ENCODE measurements at regions not wholly inside any gene's neighbourhood (a gene's known extent, or its start where the extent isn't known, plus 50 kb on each side); places are given as distances from the start of the nearest gene placed in this dataset.
"Not testable (repeated sequence)": the region's sequence is repeated elsewhere in the genome, so short reads cannot be mapped to it uniquely, and the experiment has no call there.

- H3K9ac ChIP-seq (ENCODE audit: low read depth in 2 of 2, low read length in 2 of 2), result no peak overlapping the region
- intact Hi-C loops (cut with DNase I), result no loop called here
- H3K27ac ChIP-seq, result no peak overlapping the region
- H3K4me3 ChIP-seq, result no peak overlapping the region
- H3K27me3 ChIP-seq, result no peaks in the 10 kb centered on the region
- no peak for TF ChIP-seq CTCF (IDR thresholded peaks at IDR 0.05)
- H3K4me1 ChIP-seq, result no peaks in the 10 kb centered on the region
- H3K9me3 ChIP-seq, result no peaks in the 10 kb centered on the region
- no peak for DNase-seq
- H3K36me3 ChIP-seq, result no peaks in the 10 kb centered on the region
Measured at GRCh38 chr1:157335056-157335455, 196.9 kb upstream of the ETV3 start.

- Histone ChIP-seq H3K27ac (no peak overlapping the region), H3K4me1 (no peaks in the 10 kb centered on the region), H3K36me3 (no peaks in the 10 kb centered on the region), H3K4me3 (no peak overlapping the region), H3K9ac (ENCODE audit: low read depth in 2 of 2, low read length in 2 of 2) (no peak overlapping the region), H3K9me3 (no peaks in the 10 kb centered on the region), H3K27me3 (no peaks in the 10 kb centered on the region)
- TF ChIP-seq CTCF (IDR thresholded peaks at IDR 0.05), result no peak
- DNase-seq, result no peak
- intact Hi-C loops (cut with DNase I), result no loop called here
Measured at GRCh38 chr1:157334041-157334440, 195.8 kb upstream of the ETV3 start.

DNA sequence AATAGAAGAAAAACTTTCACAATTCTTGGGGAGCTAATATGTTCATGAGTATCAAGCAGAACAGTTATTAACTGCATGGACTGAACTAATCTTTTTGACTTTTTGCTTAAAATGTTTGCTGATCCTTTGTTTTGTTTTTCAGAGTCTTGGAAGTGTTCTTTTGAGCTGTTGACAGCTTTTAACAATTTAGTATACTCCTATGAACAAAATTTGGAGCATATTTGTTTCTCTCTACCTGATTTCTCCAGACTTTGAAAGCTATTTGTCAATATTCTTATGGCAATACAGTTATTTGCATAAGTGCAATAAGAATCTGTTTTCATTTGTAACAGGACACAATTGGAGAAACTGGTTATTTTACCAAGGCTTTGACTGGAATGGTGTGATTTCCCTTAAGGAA, 192.0 kb upstream of the ETV3 start:
- intact Hi-C loops (cut with DNase I); H3K4me1 ChIP-seq; H3K27me3 ChIP-seq; H3K9me3 ChIP-seq; H3K9ac ChIP-seq (ENCODE audit: low read depth in 2 of 2, low read length in 2 of 2); H3K36me3 ChIP-seq; DNase-seq; H3K27ac ChIP-seq; H3K4me3 ChIP-seq: not testable (repeated sequence)

DNA sequence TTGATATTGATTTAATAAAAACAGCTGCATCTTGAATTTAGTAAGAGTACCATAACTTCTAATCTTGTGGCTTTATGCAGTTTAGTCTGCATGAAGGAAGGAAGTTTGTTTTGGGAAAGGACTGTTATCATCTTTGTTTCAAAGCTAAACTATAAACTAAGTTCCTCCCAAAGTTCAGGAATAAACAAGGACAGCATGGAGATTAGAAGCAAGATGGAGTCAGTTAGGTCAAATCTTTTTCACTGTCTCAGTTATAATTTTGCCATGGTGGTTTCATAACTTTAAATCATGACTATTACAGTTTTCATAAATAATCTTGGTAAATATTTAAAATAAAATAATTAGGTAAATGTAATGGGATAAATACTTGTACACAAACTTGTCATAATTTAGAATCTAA, 189.9 kb upstream of the ETV3 start:
- H3K9me3 ChIP-seq; H3K4me1 ChIP-seq; H3K4me3 ChIP-seq; H3K9ac ChIP-seq (ENCODE audit: low read depth in 2 of 2, low read length in 2 of 2); H3K36me3 ChIP-seq; DNase-seq; H3K27me3 ChIP-seq; H3K27ac ChIP-seq; intact Hi-C loops (cut with DNase I): not testable (repeated sequence)

DNA sequence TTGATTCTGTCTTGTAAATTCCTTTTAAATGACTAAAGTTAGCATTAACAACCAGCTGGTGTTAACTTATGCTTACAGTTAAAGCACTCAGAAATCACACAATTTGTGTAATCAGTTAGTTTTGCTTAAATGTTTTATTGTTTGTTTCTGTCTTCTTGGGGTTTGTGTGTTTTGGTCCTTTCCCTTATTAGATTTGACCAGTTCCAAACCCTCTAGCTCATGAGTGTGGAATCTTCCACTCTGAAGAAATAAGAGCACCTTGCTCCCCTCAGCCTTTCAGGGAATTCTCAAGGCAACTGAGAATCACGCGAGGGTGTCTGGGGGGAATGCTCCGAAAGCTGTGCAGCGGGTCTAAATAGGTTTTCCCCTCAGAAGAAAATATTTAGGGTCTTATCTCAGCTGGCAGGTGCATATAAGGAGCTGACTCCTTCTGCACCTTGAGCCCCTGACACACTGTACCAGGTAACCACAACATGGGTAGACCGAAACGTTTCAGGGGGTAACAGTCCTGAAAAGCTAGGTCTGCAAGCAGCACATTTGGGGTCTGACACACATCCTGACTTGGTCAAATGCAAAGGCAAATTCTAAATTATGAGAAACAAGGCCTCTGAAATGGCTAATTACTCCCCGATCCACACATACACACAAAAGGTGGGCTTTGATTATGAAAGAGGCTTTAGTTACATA, 188.1 kb upstream of the ETV3 start:
- H3K27ac ChIP-seq, result no peak overlapping the region
- no peak for DNase-seq
- H3K27me3 ChIP-seq, result no peaks in the 10 kb centered on the region
- no peak overlapping the region for H3K9ac ChIP-seq (ENCODE audit: low read depth in 2 of 2, low read length in 2 of 2)
- no peaks in the 10 kb centered on the region for H3K4me1 ChIP-seq
- no peak overlapping the region for H3K4me3 ChIP-seq
- H3K36me3 ChIP-seq, result no peaks in the 10 kb centered on the region
- TF ChIP-seq CTCF (IDR thresholded peaks at IDR 0.05), result no peak
- intact Hi-C loops (cut with DNase I), result no loop called here
- H3K9me3 ChIP-seq, result no peaks in the 10 kb centered on the region

- no peak for TF ChIP-seq CTCF (IDR thresholded peaks at IDR 0.05)
- H3K9ac ChIP-seq (ENCODE audit: low read depth in 2 of 2, low read length in 2 of 2), result no peak overlapping the region
- H3K36me3 ChIP-seq, result no peaks in the 10 kb centered on the region
- no peak overlapping the region for H3K27ac ChIP-seq
- H3K4me1 ChIP-seq, result no peaks in the 10 kb centered on the region
- H3K9me3 ChIP-seq, result no peaks in the 10 kb centered on the region
- no peaks in the 10 kb centered on the region for H3K27me3 ChIP-seq
- H3K4me3 ChIP-seq, result no peak overlapping the region
- no peak for DNase-seq
- intact Hi-C loops (cut with DNase I), result no loop called here
Measured at GRCh38 chr1:157325220-157325619, 187.0 kb upstream of the ETV3 start.

DNA sequence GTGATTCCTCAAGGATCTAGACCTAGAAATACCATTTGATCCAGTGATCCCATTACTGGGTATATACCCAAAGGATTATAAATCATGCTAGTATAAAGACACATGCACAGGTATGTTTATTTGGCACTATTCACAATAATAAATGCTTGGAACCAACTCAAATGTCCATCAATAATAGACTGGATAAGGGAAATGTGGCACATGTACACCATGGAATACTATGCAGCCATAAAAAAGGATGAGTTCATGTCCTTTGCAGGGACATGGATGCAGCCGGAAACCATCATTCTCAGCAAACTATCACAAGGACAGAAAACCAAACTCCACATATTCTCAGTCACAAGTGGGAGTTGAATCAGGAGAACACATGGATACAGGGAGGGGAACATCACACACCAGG, 183.8 kb upstream of the ETV3 start:
- H3K4me1 ChIP-seq; DNase-seq; H3K9me3 ChIP-seq; H3K36me3 ChIP-seq; intact Hi-C loops (cut with DNase I); H3K4me3 ChIP-seq; H3K9ac ChIP-seq (ENCODE audit: low read depth in 2 of 2, low read length in 2 of 2); H3K27me3 ChIP-seq; H3K27ac ChIP-seq: not testable (repeated sequence)
